WERI-Rb-1 (cell line): ENCODE measurements at regions not wholly inside any gene's neighbourhood (a gene's known extent, or its start where the extent isn't known, plus 50 kb on each side); places are given as distances from the start of the nearest gene placed in this dataset.

ENCODE experiments used
- DNase-seq: peaks from one replicate; pipeline ENCODE4 v3.0.0-alpha.2; 2020
- H3K27ac ChIP-seq: fragments of 250-450 bp; sonication (Bioruptor Pico); 2 replicates; pipeline ENCODE4 v1.5.1; 2020; ENCODE audit warnings: mild to moderate bottlenecking, moderate library complexity
- H3K27me3 ChIP-seq: fragments of 250-450 bp; sonication (Bioruptor Pico); 2 replicates; pipeline ENCODE4 v1.5.1; 2021; ENCODE audit warnings: mild to moderate bottlenecking, low read depth, moderate library complexity; ENCODE audit not compliant: insufficient read depth, severe bottlenecking
- H3K36me3 ChIP-seq: fragments of 250-450 bp; sonication (Bioruptor Pico); 2 replicates; pipeline ENCODE4 v1.5.1; 2020; ENCODE audit warnings: mild to moderate bottlenecking, moderate library complexity
- H3K4me3 ChIP-seq: 2 replicates; pipeline ENCODE4 v1.5.1; 2011; ENCODE audit warnings: low read depth, mild to moderate bottlenecking, control low read depth, low read length
- H3K9me3 ChIP-seq: fragments of 250-450 bp; sonication (Bioruptor Pico); 2 replicates; pipeline ENCODE4 v1.5.1; 2021; ENCODE audit warnings: mild to moderate bottlenecking, moderate library complexity; ENCODE audit not compliant: severe bottlenecking
- CTCF ChIP-seq: IDR thresholded peaks from 2 replicates; pipeline ENCODE4 v1.5.1; 2011; ENCODE audit warnings: low read depth, mild to moderate bottlenecking, control low read depth, inconsistent platforms, low read length

DNA sequence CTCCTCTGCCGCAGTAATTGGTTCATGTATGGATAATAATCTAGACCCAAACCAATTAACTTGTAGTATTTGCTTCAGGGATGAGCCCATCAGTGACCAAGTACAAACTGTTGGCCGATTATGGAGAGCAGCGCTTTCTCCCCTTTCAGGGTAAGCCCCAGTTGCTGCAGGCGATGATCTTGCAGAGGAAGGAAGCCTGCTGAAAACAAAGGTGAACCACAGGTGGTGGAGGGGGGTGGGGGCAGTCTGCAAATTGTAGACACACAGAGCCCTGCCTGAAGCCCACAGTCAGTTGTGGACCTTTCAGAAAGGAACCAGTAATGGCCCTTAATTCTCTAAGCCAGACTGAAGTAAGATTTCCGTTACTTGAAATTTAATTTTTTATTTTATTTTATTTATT lies 167.9 kb upstream of the JARID2 start:
- no peak overlapping the region for H3K4me3 ChIP-seq
- H3K9me3 ChIP-seq: peaks cover 3% of the 10 kb centered on the region
- no peak for TF ChIP-seq CTCF
- H3K27me3 ChIP-seq: no peaks in the 10 kb centered on the region
- DNase-seq: peak; percentile 36
- H3K36me3 ChIP-seq: no peaks in the 10 kb centered on the region
- H3K27ac ChIP-seq: no peak overlapping the region

DNA sequence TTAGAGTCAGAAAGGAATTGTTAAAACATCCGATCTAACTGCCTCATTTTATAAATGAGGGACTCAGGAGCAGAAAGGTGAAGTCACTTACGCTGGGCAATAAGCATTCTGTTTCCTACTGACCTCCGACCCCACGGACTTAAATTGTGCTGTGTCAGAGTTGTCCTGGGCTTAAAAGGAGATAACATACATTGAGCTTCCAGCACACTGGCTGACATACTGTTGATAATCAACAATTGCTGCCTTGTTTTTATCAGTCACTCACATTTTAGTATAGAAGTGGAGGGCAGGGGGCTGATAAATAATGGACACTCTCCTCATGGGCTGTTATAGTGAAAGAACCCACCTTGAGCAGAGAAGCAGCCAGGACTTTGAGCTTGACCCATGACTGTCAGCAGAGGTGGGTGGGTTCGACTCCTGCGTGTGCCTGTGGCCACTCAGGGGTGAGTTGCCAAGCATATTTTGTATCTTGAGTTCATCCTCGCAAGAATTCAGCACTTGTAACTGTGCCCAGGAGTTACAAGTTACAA lies 166.5 kb upstream of the JARID2 start:
- H3K27ac ChIP-seq: no peak overlapping the region
- no peak for DNase-seq
- no peaks in the 10 kb centered on the region for H3K36me3 ChIP-seq

GRCh38 chr6:15080895-15081294 lies 165.0 kb upstream of the JARID2 start:
- no peaks in the 10 kb centered on the region for H3K9me3 ChIP-seq
- no peak for TF ChIP-seq CTCF
- H3K27me3 ChIP-seq: no peaks in the 10 kb centered on the region
- DNase-seq: no peak
- H3K27ac ChIP-seq: no peak overlapping the region
- H3K4me3 ChIP-seq: no peak overlapping the region
- H3K36me3 ChIP-seq: no peaks in the 10 kb centered on the region

More for the DNA sequence above, 166.5 kb upstream of the JARID2 start:
- no peaks in the 10 kb centered on the region for H3K27me3 ChIP-seq
- TF ChIP-seq CTCF: no peak
- peaks cover 3% of the 10 kb centered on the region for H3K9me3 ChIP-seq
- H3K4me3 ChIP-seq: no peak overlapping the region

DNA sequence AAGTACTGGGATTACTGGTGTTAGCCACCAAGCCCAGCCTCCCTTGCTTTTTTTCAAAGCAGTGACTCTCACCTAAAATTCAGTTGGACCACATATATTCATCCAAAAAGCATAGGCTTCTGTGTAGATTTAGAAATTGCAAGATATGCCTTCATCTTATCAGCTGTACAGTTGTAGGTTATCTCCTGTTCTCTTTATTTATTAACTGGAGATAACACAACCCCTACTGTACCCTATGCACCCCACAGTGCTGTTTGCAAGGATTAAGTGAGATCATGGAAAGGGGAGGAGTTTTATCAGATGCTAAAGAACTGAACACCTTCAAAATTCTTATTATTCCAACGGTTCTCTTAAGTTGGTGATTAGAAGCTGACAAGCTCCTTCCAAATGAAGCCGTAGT lies 164.4 kb upstream of the JARID2 start:
- Histone ChIP-seq H3K27me3 (no peaks in the 10 kb centered on the region), H3K4me3 (no peak overlapping the region), H3K36me3 (no peaks in the 10 kb centered on the region), H3K27ac (no peak overlapping the region), H3K9me3 (no peaks in the 10 kb centered on the region)
- no peak for TF ChIP-seq CTCF
- no peak for DNase-seq

GRCh38 chr6:15082708-15083107 lies 163.2 kb upstream of the JARID2 start:
- Histone ChIP-seq H3K9me3 (no peaks in the 10 kb centered on the region), H3K4me3 (no peak overlapping the region), H3K27me3 (no peaks in the 10 kb centered on the region), H3K27ac (no peak overlapping the region), H3K36me3 (no peaks in the 10 kb centered on the region)
- DNase-seq: no peak
- no peak for TF ChIP-seq CTCF
